GM12874 (cell line): ENCODE measurements at regions not wholly inside any gene's neighbourhood (a gene's known extent, or its start where the extent isn't known, plus 50 kb on each side); places are given as distances from the start of the nearest gene placed in this dataset.

Experiments
- CTCF ChIP-seq: IDR thresholded peaks from 2 replicates; pipeline ENCODE4 v1.5.1; 2011; ENCODE audit warnings: low read depth, mild to moderate bottlenecking, control low read depth, low read length, moderate library complexity; ENCODE audit not compliant: insufficient read depth

DNA sequence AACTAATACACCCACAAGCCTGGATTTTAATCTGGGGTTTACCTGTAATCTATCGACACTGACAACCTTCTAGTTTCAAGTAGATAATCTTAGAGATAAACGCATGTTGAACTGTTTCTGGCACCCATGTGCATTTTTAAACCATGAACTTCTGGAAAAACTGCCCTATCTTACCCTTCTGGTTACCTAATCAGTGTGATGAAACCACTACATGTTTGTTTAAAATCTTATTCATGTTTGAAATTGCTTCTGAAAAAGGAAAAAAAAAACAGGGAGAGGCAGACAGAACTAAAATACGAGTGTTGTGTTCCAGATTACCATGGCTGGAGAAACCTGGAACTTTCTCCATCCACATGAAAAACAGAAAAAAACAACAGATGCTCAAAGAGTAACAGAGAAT, 139.3 kb downstream of the MID1IP1 start:
- no peak for TF ChIP-seq CTCF

- TF ChIP-seq CTCF, result no peak
These were observed 140.4 kb downstream of the MID1IP1 start for GRCh38 chrX:38941675-38942074.

GRCh38 chrX:38943120-38943519, 141.9 kb downstream of the MID1IP1 start:
- no peak for TF ChIP-seq CTCF

- TF ChIP-seq CTCF, result no peak
These were observed 146.8 kb downstream of the MID1IP1 start for GRCh38 chrX:38948046-38948445.

DNA sequence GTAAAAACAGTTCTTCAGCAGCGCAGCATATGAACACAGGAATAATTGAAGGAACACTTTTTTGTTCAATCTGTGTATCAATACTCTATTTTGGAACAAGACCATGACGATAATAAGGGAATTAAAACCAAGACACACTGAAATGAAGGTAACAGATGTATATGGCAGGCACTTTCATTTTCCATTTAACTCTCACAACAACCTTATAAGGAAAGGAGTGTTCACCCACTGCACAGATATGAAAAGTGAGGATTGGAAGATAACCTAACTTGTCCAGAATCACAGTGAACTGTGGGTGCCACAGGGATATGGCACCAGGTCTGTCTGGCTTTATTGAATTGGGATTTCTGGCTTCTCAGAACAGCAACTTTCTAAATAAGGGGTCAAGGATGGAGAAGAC, 153.3 kb downstream of the MID1IP1 start:
- no peak for TF ChIP-seq CTCF

DNA sequence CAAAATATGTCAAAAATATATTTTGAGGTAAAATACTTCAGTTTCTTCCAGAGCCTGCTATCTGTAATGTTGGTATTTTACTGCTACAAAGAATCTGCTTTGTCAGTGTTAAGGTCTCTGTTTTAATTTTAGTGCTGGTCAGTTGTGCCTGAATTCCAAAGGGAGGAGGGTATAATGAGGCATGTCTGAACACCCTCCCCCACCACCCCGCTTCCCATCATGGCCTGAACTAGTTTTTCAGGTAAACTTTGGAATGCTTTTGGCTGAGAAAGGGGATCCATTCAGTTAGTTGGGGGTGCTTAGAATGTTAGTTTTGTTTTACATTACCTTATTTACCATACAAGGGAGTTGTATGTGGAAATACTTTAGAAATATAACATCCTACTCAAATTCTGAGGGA, 158.5 kb downstream of the MID1IP1 start:
- TF ChIP-seq CTCF, result no peak

DNA sequence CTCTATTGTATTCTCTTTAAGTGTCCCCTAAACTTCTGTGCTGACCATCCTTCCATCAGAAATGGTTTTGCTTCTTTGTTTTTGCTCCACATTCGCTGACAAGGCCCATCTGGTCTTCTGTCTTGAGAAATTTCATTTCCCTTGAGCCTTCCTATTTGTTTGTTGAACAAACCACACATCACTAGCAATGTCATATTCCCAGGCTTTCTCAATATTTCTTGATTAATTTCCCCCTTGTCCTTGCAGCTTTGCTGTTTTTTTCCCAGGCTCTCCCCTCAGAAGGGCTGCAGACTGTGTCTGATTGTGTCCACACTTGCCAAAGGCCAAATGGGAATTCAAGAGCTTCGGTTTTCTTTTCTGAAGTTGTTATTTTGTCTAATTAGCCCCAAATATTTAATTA, 158.9 kb downstream of the MID1IP1 start:
- no peak for TF ChIP-seq CTCF

DNA sequence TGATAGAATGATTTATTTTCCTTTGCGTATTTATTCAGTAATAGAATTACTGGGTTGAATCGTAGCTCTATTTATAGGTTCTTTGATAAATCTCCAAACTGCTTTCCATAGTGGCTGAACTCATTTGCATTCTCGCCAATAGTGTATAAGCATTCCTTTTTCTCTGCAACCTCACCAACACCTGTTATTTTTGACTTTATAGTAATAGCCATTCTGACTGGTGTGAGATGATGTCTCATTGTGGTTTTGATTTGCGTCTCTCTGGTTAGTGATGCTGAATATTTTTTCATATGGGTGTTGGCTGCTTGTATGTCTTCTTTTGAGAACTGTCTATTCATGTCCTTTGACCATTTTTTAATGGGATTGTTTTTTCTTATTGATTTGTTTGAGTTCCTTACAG, 160.7 kb downstream of the MID1IP1 start:
- TF ChIP-seq CTCF, result no peak
